ENCODE measurements at regions not wholly inside any gene's neighbourhood (a gene's known extent, or its start where the extent isn't known, plus 50 kb on each side); places are given as distances from the start of the nearest gene placed in this dataset.

GRCh38 chr14:106490442-106490841 is 964.1 kb downstream of the TMEM121 start:
- no peak for TF ChIP-seq CTCF (conservative IDR thresholded peaks at IDR 0.05 in 1 of 2, IDR thresholded peaks at IDR 0.05 in 1 of 2; ENCODE audit: low read depth in 1 of 2, low read length in 2 of 2)
- no peak for TF ChIP-seq EZH2 (IDR thresholded peaks at IDR 0.05; ENCODE audit: low read length, missing control alignments)
